Fibroblast of the aortic adventitia (primary cell): ENCODE measurements at regions not wholly inside any gene's neighbourhood (a gene's known extent, or its start where the extent isn't known, plus 50 kb on each side); places are given as distances from the start of the nearest gene placed in this dataset.

Source experiments
- DNase-seq: peaks from one replicate; pipeline ENCODE4 v3.0.0-alpha.2; 2010; ENCODE audit warnings: low read depth
- H3K4me3 ChIP-seq: 2 replicates; pipeline ENCODE4 v1.5.1; 2011; ENCODE audit warnings: low read depth, mild to moderate bottlenecking, control low read depth, low read length, moderate library complexity
- CTCF ChIP-seq: IDR thresholded peaks from 2 replicates; pipeline ENCODE4 v1.5.1; 2011; ENCODE audit warnings: mild to moderate bottlenecking, low read length, control low read depth, inconsistent platforms; ENCODE audit not compliant: insufficient read depth

DNA sequence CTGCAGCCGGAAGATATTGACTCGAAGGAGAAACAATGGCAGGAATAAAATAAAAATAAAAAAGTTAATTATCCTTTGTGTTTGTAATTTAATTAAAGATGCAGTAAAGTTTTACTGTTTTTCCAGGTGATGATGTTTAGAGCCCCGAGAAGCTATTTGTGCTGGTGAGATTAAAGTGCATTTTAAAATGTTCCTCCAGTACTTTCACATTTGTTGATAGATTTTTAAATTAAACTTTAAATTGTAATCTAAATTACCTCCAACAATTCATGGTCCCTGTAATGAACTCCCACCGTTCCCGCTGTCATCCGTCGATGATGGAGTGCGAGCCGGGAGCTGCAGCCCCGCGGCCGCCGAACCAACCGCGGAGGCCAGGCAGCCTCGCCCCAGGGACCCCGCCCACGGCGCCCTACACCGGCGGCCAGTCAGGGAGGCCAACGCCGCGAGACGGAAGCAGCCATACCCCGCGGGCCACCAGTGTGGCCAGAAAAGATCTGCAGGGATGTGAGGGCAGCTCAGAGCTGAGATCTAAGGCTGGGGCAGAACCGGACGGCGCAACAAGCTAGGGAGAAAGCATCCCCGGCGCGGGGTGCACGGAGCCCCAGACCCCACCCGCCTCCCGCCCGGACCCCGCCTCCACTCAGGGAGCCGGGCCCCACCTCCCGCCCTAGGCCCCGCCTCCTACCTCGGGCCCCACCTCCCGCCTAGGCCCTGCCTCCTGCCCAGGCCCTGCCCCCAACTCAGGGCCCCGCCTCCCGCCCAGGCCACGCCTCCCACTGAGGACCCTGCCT, 104.0 kb downstream of the FAM53A start:
- DNase-seq: peak; percentile 89
- peak overlapping the region; percentile 70 for H3K4me3 ChIP-seq
- TF ChIP-seq CTCF: no peak

- TF ChIP-seq CTCF: peak; percentile 50
- peak overlapping the region; percentile 70 for H3K4me3 ChIP-seq
- peak; percentile 75 for DNase-seq
Measured at GRCh38 chr4:1579001-1579900, 104.9 kb downstream of the FAM53A start.

- DNase-seq: no peak
- no peak for TF ChIP-seq CTCF
- H3K4me3 ChIP-seq: peak overlapping the region; percentile 48
Measured at GRCh38 chr4:1578251-1578773, 105.8 kb downstream of the FAM53A start.

DNA sequence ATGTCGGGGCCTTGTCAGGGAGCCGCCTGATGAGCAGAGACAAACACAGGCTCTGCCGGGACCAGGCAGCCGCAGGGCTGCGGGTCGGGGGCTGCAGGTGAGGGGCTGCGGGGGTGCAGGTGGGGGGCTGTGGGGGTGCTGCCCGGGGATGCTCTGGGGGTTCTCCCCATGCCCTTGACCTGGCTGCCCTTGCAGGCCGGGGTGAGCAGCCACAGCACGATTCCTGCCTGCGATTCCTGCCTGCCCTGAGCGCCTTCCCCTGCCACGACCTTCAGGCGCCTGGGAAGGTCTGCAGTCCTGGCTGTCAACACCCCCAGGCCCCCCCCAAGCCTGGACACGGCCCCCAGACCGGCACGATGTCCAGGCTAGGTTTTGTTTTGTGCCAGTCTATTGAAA, 106.3 kb downstream of the FAM53A start:
- no peak overlapping the region for H3K4me3 ChIP-seq
- no peak for TF ChIP-seq CTCF
- no peak for DNase-seq

GRCh38 chr4:1576961-1577821, 106.9 kb downstream of the FAM53A start:
- DNase-seq: no peak
- no peak overlapping the region for H3K4me3 ChIP-seq
- TF ChIP-seq CTCF: no peak

DNA sequence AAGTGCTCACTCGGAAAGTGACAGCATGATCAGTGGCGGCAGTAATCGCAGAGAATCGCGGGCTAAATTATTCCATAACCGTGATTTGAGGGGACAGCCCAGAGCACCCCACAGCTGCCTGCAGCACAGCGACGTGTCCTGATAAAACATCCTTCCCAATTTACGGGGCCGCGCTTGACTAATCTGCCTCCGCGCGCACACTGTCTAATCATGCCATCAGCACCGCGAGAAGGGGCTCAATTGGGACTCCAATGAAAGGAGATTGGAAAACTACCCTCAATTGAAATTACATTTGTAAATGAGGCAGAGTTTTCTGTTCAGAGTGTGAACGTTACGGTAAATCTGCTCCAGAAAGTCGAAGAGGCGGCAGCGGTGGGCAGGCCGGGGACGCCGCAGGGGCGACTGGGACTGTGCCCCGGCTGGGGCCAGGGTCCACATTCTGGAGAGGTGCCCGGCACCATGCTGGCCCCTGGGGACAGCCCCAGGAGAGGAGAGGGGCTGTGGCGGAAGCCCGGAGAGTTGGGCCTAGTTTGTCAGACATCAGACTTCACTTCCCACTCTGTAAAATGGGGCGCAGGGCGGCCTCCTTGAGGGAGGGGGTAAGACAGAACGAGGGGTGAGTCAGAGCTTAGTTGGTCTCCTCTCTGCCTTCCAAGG, 107.7 kb downstream of the FAM53A start:
- DNase-seq: no peak
- H3K4me3 ChIP-seq: no peak overlapping the region
- TF ChIP-seq CTCF: no peak
